SK-N-SH (cell line): ENCODE measurements at regions not wholly inside any gene's neighbourhood (a gene's known extent, or its start where the extent isn't known, plus 50 kb on each side); places are given as distances from the start of the nearest gene placed in this dataset.

ENCODE experiments used
- CTCF ChIA-PET: fragments of 300-600, 350-600 bp; formaldehyde crosslinking; extraction: SDS; loops from one replicate; lab custom pipeline; 2021; lab: Yijun Ruan, JAX
- POLR2A ChIA-PET: fragments of 350-600 bp; sonication (Branson Sonifier 250); formaldehyde crosslinking; extraction: SDS; loops from one replicate; lab custom pipeline; 2020; ENCODE audit warnings: antibody characterized with exemption, inconsistent platforms; lab: Yijun Ruan, JAX
- DNase-seq: peaks from one replicate; pipeline ENCODE4 v3.0.0; 2012
- H2AFZ ChIP-seq: fragments of 200-600 bp; sonication (generic); 2 replicates; pipeline ENCODE4 v1.8.1; 2016; ENCODE audit warnings: antibody characterized with exemption, mild to moderate bottlenecking, low read depth
- H3F3A ChIP-seq: fragments of 200-600 bp; sonication (generic); replicated peaks from 2 replicates; pipeline ENCODE3; 2016; ENCODE audit warnings: antibody characterized with exemption, mild to moderate bottlenecking; ENCODE audit not compliant: insufficient read depth
- H3K27ac ChIP-seq, 2 experiments: fragments of 200-500 bp in 1 of 2; fragments of 200-600 bp in 1 of 2; sonication (Bioruptor generic) in 1 of 2; sonication (generic), shearing (Covaris generic) in 1 of 2; 2 replicates each; pipeline versions ENCODE4 v1.5.1 to v1.6.1; 2014 to 2016; ENCODE audit warnings: low read depth in 2 of 2, inconsistent platforms in 1 of 2, low read length in 1 of 2, mild to moderate bottlenecking in 1 of 2, mixed read lengths in 1 of 2
- H3K27me3 ChIP-seq: fragments of 200-600 bp; sonication (generic), shearing (Covaris generic); 2 replicates; pipeline ENCODE4 v1.6.1; 2016; ENCODE audit warnings: mixed run types; ENCODE audit not compliant: insufficient read depth
- H3K36me3 ChIP-seq, 2 experiments: fragments of 200-500 bp in 1 of 2; fragments of 200-600 bp in 1 of 2; sonication (Bioruptor generic) in 1 of 2; sonication (generic) in 1 of 2; replicated peaks in 1 of 2; 2 replicates each; pipeline versions ENCODE3 to v1.5.1; 2014 to 2016; ENCODE audit warnings: low read length in 1 of 2, mild to moderate bottlenecking in 1 of 2; ENCODE audit not compliant: insufficient read depth in 2 of 2, control insufficient read depth in 1 of 2
- H3K4me1 ChIP-seq, 2 experiments: fragments of 200-500 bp in 1 of 2; fragments of 200-600 bp in 1 of 2; sonication (Bioruptor generic) in 1 of 2; sonication (generic), shearing (Covaris generic) in 1 of 2; 2 replicates each; pipeline versions ENCODE4 v1.5.1 to v1.6.1; 2014 to 2016; ENCODE audit warnings: low read depth in 1 of 2, low read length in 1 of 2, mixed run types in 1 of 2; ENCODE audit not compliant: insufficient read depth in 2 of 2, control insufficient read depth in 1 of 2
- H3K4me2 ChIP-seq: fragments of 200-600 bp; sonication (generic), shearing (Covaris generic); 2 replicates; pipeline ENCODE4 v1.6.1; 2017; ENCODE audit warnings: mixed run types
- H3K4me3 ChIP-seq, 2 experiments: fragments of 200-500 bp in 1 of 2; fragments of 200-600 bp in 1 of 2; sonication (Bioruptor generic) in 1 of 2; sonication (generic), shearing (Covaris generic) in 1 of 2; 2 replicates each; pipeline versions ENCODE4 v1.5.1 to v1.8.1; 2014 to 2016; ENCODE audit warnings: low read depth in 2 of 2, inconsistent platforms in 1 of 2, low read length in 1 of 2, mild to moderate bottlenecking in 1 of 2, mixed read lengths in 1 of 2, moderate library complexity in 1 of 2
- H3K79me2 ChIP-seq: fragments of 200-600 bp; sonication (generic); 2 replicates; pipeline ENCODE4 v1.8.1; 2017; ENCODE audit warnings: mild to moderate bottlenecking; ENCODE audit not compliant: insufficient read depth
- H3K9ac ChIP-seq: fragments of 200-600 bp; sonication (generic); 2 replicates; pipeline ENCODE4 v1.6.1; 2017; ENCODE audit warnings: mixed run types
- H3K9me2 ChIP-seq: fragments of 200-600 bp; sonication (generic); 2 replicates; pipeline ENCODE4 v1.6.1; 2017; ENCODE audit warnings: mixed run types
- H3K9me3 ChIP-seq: fragments of 200-600 bp; sonication (generic); 2 replicates; pipeline ENCODE4 v1.6.1; 2017; ENCODE audit warnings: mixed run types, mild to moderate bottlenecking, moderate library complexity
- H4K20me1 ChIP-seq: fragments of 200-600 bp; sonication (generic); 2 replicates; pipeline ENCODE4 v1.6.1; 2017; ENCODE audit warnings: mild to moderate bottlenecking, mixed run types; ENCODE audit not compliant: insufficient read depth
- ELF1 ChIP-seq: IDR thresholded peaks from 2 replicates; pipeline ENCODE4 v1.4.0; 2012
- FOXJ3 ChIP-seq: sonication (generic); formaldehyde crosslinking; IDR thresholded peaks from 2 replicates; pipeline ENCODE4 v1.5.1; 2020; ENCODE audit warnings: mild to moderate bottlenecking, missing genetic modification reagents
- GATA2 ChIP-seq: sonication (generic); formaldehyde crosslinking; IDR thresholded peaks from 2 replicates; pipeline ENCODE4 v1.5.0; 2020; ENCODE audit warnings: mild to moderate bottlenecking, missing genetic modification reagents
- MEF2A ChIP-seq: IDR thresholded peaks from 2 replicates; pipeline ENCODE4 v1.4.0; 2012; ENCODE audit warnings: low read depth, borderline replicate concordance
- MXI1 ChIP-seq: IDR thresholded peaks from 2 replicates; pipeline ENCODE4 v1.6.1; 2012; ENCODE audit warnings: mild to moderate bottlenecking, low read depth, low read length, improper control_type of control experiment
- NFIC ChIP-seq: IDR thresholded peaks from 2 replicates; pipeline ENCODE4 v1.4.0; 2012; ENCODE audit warnings: borderline replicate concordance
- NRF1 ChIP-seq: IDR thresholded peaks from 2 replicates; pipeline ENCODE4 v1.6.1; 2012; ENCODE audit warnings: low read depth, mild to moderate bottlenecking, low read length
- POLR2AphosphoS5 ChIP-seq: IDR thresholded peaks from 2 replicates; pipeline ENCODE4 v1.6.1; 2012; ENCODE audit warnings: low read depth, low read length
- RFX5 ChIP-seq: IDR thresholded peaks from 2 replicates; pipeline ENCODE4 v1.6.1; 2012; ENCODE audit warnings: mild to moderate bottlenecking, improper control_type of control experiment, low read length
- SMC3 ChIP-seq: IDR thresholded peaks from 2 replicates; pipeline ENCODE4 v1.6.1; 2012; ENCODE audit warnings: low read depth, low read length, improper control_type of control experiment
- TAF1 ChIP-seq: IDR thresholded peaks from 2 replicates; pipeline ENCODE4 v1.6.1; 2012; ENCODE audit warnings: low read depth, mild to moderate bottlenecking, low read length, moderate library complexity, borderline replicate concordance
- TCF12 ChIP-seq: IDR thresholded peaks from 2 replicates; pipeline ENCODE4 v1.4.0; 2012
- TEAD4 ChIP-seq: IDR thresholded peaks from 2 replicates; pipeline ENCODE4 v1.4.0; 2012; ENCODE audit warnings: mild to moderate bottlenecking, borderline replicate concordance; ENCODE audit not compliant: insufficient read depth
- WGBS: methylation state at CpG from one replicate; pipeline ENCODE4 v1.1.6; 2017; ENCODE audit warnings: low lambda C conversion rate; 5-methylcytosine and 5-hydroxymethylcytosine counted together
- TF ChIP-seq, protein P1 (sequence below): fragments of 150-350 bp; IDR thresholded peaks from 2 replicates; pipeline ENCODE4 v1.6.1; 2017; ENCODE audit warnings: antibody characterized with exemption, low read length, low read depth, borderline replicate concordance
- TF ChIP-seq, protein P2 (sequence below): fragments of 150-350 bp; IDR thresholded peaks from 2 replicates; pipeline ENCODE4 v1.6.1; 2016; ENCODE audit warnings: mild to moderate bottlenecking, low read depth, low read length

DNA sequence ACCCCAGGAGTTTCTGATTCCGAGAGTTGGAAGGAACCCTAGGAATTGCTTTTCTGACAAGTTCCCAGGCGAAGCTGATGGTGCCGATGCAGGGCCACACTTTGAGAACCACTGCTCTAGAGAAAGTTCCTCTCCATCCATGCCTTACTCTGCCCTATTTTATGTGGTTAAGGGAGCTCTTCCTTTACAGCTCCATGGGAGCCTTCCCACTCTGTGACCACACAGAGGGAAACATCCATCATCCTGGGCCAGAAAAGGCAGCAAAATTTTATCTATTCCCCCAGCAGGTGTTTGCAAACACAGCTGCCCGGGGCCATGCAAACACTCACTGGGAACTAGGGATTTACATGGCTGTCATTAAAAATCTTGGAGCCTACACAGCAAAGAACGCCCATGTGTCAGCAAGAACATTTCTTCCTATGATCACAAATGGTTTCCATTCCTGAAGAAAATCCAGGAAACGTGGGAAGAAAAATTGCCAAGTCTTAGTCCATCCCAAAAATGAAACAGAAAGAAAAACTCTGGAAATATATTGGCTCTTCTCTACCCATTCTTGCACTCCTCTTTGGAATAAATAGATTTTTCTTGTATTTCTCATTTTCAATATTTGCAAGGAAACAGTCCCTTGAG lies 252.7 kb downstream of the PMP22 start:
- TF ChIP-seq TCF12 (no peak), RFX5 (no peak), NRF1 (no peak), SMC3 (no peak), TEAD4 (no peak), ELF1 (no peak), GATA2 (no peak), FOXJ3 (CRISPR knock-in tag) (no peak), NFIC (no peak), TAF1 (no peak)
- TF ChIP-seq, protein P1, sequence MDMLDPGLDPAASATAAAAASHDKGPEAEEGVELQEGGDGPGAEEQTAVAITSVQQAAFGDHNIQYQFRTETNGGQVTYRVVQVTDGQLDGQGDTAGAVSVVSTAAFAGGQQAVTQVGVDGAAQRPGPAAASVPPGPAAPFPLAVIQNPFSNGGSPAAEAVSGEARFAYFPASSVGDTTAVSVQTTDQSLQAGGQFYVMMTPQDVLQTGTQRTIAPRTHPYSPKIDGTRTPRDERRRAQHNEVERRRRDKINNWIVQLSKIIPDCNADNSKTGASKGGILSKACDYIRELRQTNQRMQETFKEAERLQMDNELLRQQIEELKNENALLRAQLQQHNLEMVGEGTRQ, result no peak
- TF ChIP-seq, all 33 proteins: peak for 0
- Histone ChIP-seq H3K9ac (no peak overlapping the region), H4K20me1 (no peaks in the 10 kb centered on the region), H3K36me3 (no peaks in the 10 kb centered on the region), H3K27me3 (no peaks in the 10 kb centered on the region), H3K27ac (no peak overlapping the region), H3K4me2 (no peak overlapping the region), H2AFZ (no peak overlapping the region), H3F3A (no peaks in the 10 kb centered on the region), H3K79me2 (no peaks in the 10 kb centered on the region), H3K9me3 (no peaks in the 10 kb centered on the region), H3K4me3 (no peak overlapping the region), H3K4me1 (no peaks in the 10 kb centered on the region), H3K9me2 (no peaks in the 10 kb centered on the region)
- DNase-seq, result no peak
- 0% methylated on average over 6 of the region's 6 CpGs for WGBS
- ChIA-PET CTCF (no interaction called here), POLR2A (no interaction called here)

DNA sequence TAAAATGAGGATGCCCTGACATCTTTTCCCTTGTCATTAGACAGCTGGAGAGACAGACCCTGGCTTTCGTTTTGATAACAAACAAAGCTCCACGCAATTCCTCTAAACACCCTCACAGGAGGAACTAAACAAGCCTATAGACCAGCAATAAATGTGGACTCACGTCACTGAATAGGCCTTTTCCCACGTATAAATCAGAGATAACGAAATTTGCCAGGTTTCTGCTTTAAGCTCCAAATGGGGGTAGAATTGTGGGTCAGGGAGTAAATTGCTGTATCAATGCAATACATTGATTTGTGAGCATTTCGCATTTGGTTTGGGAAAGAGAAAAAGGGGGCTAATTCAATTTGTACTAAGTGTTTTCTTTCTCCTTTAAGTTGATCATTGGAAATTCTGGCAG lies 256.0 kb downstream of the PMP22 start:
- Histone ChIP-seq H3K9ac (no peak overlapping the region), H3K4me1 (no peaks in the 10 kb centered on the region), H3K79me2 (no peaks in the 10 kb centered on the region), H3K9me3 (no peaks in the 10 kb centered on the region), H3K27ac (no peak overlapping the region), H3F3A (no peaks in the 10 kb centered on the region), H3K4me2 (no peak overlapping the region), H3K36me3 (no peaks in the 10 kb centered on the region), H3K9me2 (no peaks in the 10 kb centered on the region), H3K4me3 (no peak overlapping the region), H3K27me3 (no peaks in the 10 kb centered on the region), H2AFZ (no peak overlapping the region), H4K20me1 (no peaks in the 10 kb centered on the region)
- ChIA-PET CTCF (no interaction called here), POLR2A (interaction anchor here (0.6 kb wide), 1 partner anchor 8 kb away, joined by 3 read pairs; no protein-coding TSS in a partner anchor)
- no peak for DNase-seq
- TF ChIP-seq, protein P2, sequence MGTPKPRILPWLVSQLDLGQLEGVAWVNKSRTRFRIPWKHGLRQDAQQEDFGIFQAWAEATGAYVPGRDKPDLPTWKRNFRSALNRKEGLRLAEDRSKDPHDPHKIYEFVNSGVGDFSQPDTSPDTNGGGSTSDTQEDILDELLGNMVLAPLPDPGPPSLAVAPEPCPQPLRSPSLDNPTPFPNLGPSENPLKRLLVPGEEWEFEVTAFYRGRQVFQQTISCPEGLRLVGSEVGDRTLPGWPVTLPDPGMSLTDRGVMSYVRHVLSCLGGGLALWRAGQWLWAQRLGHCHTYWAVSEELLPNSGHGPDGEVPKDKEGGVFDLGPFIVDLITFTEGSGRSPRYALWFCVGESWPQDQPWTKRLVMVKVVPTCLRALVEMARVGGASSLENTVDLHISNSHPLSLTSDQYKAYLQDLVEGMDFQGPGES, result no peak
- TF ChIP-seq MXI1, result no peak
- TF ChIP-seq POLR2AphosphoS5, result no peak
- TF ChIP-seq ELF1, result no peak
- TF ChIP-seq TEAD4, result no peak
- no peak for TF ChIP-seq MEF2A
- WGBS, result 0% methylated on average over 6 of the region's 6 CpGs
